ENCODE measurements at regions not wholly inside any gene's neighbourhood (a gene's known extent, or its start where the extent isn't known, plus 50 kb on each side); places are given as distances from the start of the nearest gene placed in this dataset.

GRCh38 chr4:129345609-129346008, 249.7 kb downstream of the C4orf33 start:
- DNase-seq (ENCODE audit: extremely low read depth in 1 of 2, low read depth in 1 of 2) = no peak

- no peak for DNase-seq (ENCODE audit: extremely low read depth in 1 of 2, low read depth in 1 of 2)
These were observed 250.1 kb downstream of the C4orf33 start for GRCh38 chr4:129346036-129346435.

- no peak for DNase-seq (ENCODE audit: extremely low read depth in 1 of 2, low read depth in 1 of 2)
These were observed 250.8 kb downstream of the C4orf33 start for GRCh38 chr4:129346734-129347133.

- DNase-seq (ENCODE audit: extremely low read depth in 1 of 2, low read depth in 1 of 2) = no peak
These were observed 255.1 kb downstream of the C4orf33 start for GRCh38 chr4:129350834-129351721.

- DNase-seq (ENCODE audit: extremely low read depth in 1 of 2, low read depth in 1 of 2) = no peak
These were observed 256.5 kb downstream of the C4orf33 start for GRCh38 chr4:129352480-129352879.

GRCh38 chr4:129353490-129353889, 257.5 kb downstream of the C4orf33 start:
- no peak for DNase-seq (ENCODE audit: extremely low read depth in 1 of 2, low read depth in 1 of 2)

GRCh38 chr4:129355031-129355430, 259.1 kb downstream of the C4orf33 start:
- no peak for DNase-seq (ENCODE audit: extremely low read depth in 1 of 2, low read depth in 1 of 2)

GRCh38 chr4:129355516-129355915, 259.6 kb downstream of the C4orf33 start:
- DNase-seq (ENCODE audit: extremely low read depth in 1 of 2, low read depth in 1 of 2) = no peak

- DNase-seq (ENCODE audit: extremely low read depth in 1 of 2, low read depth in 1 of 2) = no peak
These were observed 262.6 kb downstream of the C4orf33 start for GRCh38 chr4:129358571-129358970.

GRCh38 chr4:129359461-129359860, 263.5 kb downstream of the C4orf33 start:
- DNase-seq (ENCODE audit: extremely low read depth in 1 of 2, low read depth in 1 of 2) = no peak

GRCh38 chr4:129362691-129363274, 266.8 kb downstream of the C4orf33 start:
- DNase-seq (ENCODE audit: extremely low read depth in 1 of 2, low read depth in 1 of 2) = peak; percentile 4 to 5

- no peak for DNase-seq (ENCODE audit: extremely low read depth in 1 of 2, low read depth in 1 of 2)
These were observed 268.9 kb downstream of the C4orf33 start for GRCh38 chr4:129364747-129365452.

GRCh38 chr4:129369361-129370010, 273.5 kb downstream of the C4orf33 start:
- DNase-seq (ENCODE audit: extremely low read depth in 1 of 2, low read depth in 1 of 2) = no peak

- no peak for DNase-seq (ENCODE audit: extremely low read depth in 1 of 2, low read depth in 1 of 2)
These were observed 275.1 kb downstream of the C4orf33 start for GRCh38 chr4:129371065-129371464.

GRCh38 chr4:129371926-129372325, 276.0 kb downstream of the C4orf33 start:
- no peak for DNase-seq (ENCODE audit: extremely low read depth in 1 of 2, low read depth in 1 of 2)

GRCh38 chr4:129377131-129377845, 281.3 kb downstream of the C4orf33 start:
- DNase-seq (ENCODE audit: extremely low read depth in 1 of 2, low read depth in 1 of 2) = no peak

- DNase-seq (ENCODE audit: extremely low read depth in 1 of 2, low read depth in 1 of 2) = no peak
These were observed 282.4 kb downstream of the C4orf33 start for GRCh38 chr4:129378364-129378763.

GRCh38 chr4:129379429-129379828, 283.5 kb downstream of the C4orf33 start:
- no peak for DNase-seq (ENCODE audit: extremely low read depth in 1 of 2, low read depth in 1 of 2)

GRCh38 chr4:129384974-129385373, 289.0 kb downstream of the C4orf33 start:
- no peak for DNase-seq (ENCODE audit: extremely low read depth in 1 of 2, low read depth in 1 of 2)

GRCh38 chr4:129387666-129388065, 291.7 kb downstream of the C4orf33 start:
- no peak for DNase-seq (ENCODE audit: extremely low read depth in 1 of 2, low read depth in 1 of 2)

- DNase-seq (ENCODE audit: extremely low read depth in 1 of 2, low read depth in 1 of 2) = no peak
These were observed 298.0 kb downstream of the C4orf33 start for GRCh38 chr4:129393976-129394375.

Data from activated CD8-positive, alpha-beta memory T cell treated with anti-CD3 and anti-CD28 coated beads for 1 hour (primary cell).